GM21737 (cell line): ENCODE measurements at regions not wholly inside any gene's neighbourhood (a gene's known extent, or its start where the extent isn't known, plus 50 kb on each side); places are given as distances from the start of the nearest gene placed in this dataset.

ENCODE experiments used
- ATAC-seq: cut with Tn5 transposase; IDR thresholded peaks from one replicate; pipeline ENCODE4 v1.9.1; 2021; ENCODE audit warnings: mild to moderate bottlenecking, moderate library complexity; ENCODE audit not compliant: unreplicated experiment

GRCh38 chr5:115379622-115380344 lies 83.3 kb upstream of the CCDC112 start:
- ATAC-seq = peak; percentile 59

- ATAC-seq = no peak
Measured at GRCh38 chr5:115378754-115379153, 82.3 kb upstream of the CCDC112 start.

- peak; percentile 47 for ATAC-seq
Measured at GRCh38 chr5:115377468-115378217, 81.2 kb upstream of the CCDC112 start.

- no peak for ATAC-seq
Measured at GRCh38 chr5:115375893-115376292, 79.4 kb upstream of the CCDC112 start.

- ATAC-seq = no peak
Measured at GRCh38 chr5:115374057-115374775, 77.8 kb upstream of the CCDC112 start.

GRCh38 chr5:115372146-115372545 lies 75.7 kb upstream of the CCDC112 start:
- ATAC-seq = no peak

GRCh38 chr5:115369430-115370144 lies 73.1 kb upstream of the CCDC112 start:
- ATAC-seq = no peak

GRCh38 chr5:115366223-115366622 lies 69.8 kb upstream of the CCDC112 start:
- ATAC-seq = no peak

GRCh38 chr5:115363879-115364278 lies 67.4 kb upstream of the CCDC112 start:
- no peak for ATAC-seq

- ATAC-seq = no peak
Measured at GRCh38 chr5:115360046-115360685, 63.7 kb upstream of the CCDC112 start.

- no peak for ATAC-seq
Measured at GRCh38 chr5:115355767-115356381, 59.4 kb upstream of the CCDC112 start.

GRCh38 chr5:115355095-115355494 lies 58.6 kb upstream of the CCDC112 start:
- ATAC-seq = no peak

- ATAC-seq = no peak
Measured at GRCh38 chr5:115354246-115354645, 57.8 kb upstream of the CCDC112 start.

GRCh38 chr5:115352571-115352970 lies 56.1 kb upstream of the CCDC112 start:
- ATAC-seq = no peak

- no peak for ATAC-seq
Measured at GRCh38 chr5:115351356-115352195, 55.1 kb upstream of the CCDC112 start.

- ATAC-seq = no peak
Measured at GRCh38 chr5:115350894-115351293, 54.4 kb upstream of the CCDC112 start.

- no peak for ATAC-seq
Measured at GRCh38 chr5:115349001-115349817, 52.8 kb upstream of the CCDC112 start.

GRCh38 chr5:115348175-115348574 lies 51.7 kb upstream of the CCDC112 start:
- ATAC-seq = no peak
